GM21825 (cell line): ENCODE measurements at regions not wholly inside any gene's neighbourhood (a gene's known extent, or its start where the extent isn't known, plus 50 kb on each side); places are given as distances from the start of the nearest gene placed in this dataset.

Experiments
- ATAC-seq: cut with Tn5 transposase; IDR thresholded peaks from one replicate; pipeline ENCODE4 v1.9.1; 2021; ENCODE audit warnings: mild to moderate bottlenecking, moderate library complexity; ENCODE audit not compliant: unreplicated experiment

DNA sequence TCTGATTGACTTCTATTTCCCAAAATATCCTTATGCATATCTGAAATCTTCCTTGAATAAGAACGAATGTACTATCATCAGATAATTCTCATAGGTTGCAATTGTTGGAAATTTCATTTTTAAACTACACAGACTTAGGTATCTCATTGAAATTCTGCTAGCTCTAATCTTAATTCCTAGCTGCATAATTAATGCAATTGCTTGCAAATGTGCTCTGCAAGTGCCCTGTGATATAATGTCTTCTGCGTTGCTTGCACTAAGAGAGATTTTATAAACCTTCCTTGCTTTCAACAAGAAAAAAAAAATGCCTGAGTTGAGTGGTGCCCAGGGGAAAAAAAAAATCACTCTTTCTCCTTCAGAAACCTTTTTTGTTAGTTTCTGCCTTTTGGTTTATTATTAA lies 354.9 kb downstream of the TFAP2A start:
- no peak for ATAC-seq

DNA sequence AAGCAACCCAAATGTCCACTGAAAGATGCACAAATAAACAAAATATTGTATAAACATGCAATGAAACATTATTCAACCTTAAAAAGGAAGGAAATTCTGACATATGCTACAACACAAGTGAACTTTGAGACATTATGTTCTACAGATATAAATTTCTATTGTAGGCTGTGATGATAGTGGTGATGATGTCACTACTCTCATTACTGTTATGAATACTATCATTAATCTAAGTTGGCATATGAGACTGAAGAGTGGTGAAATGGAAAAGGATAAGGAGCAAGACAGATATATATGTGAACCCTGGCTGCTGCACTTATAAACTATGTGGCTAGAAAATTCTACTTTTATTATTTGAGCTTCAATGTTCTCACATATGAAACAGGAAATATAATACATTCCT lies 360.2 kb downstream of the TFAP2A start:
- ATAC-seq = no peak

DNA sequence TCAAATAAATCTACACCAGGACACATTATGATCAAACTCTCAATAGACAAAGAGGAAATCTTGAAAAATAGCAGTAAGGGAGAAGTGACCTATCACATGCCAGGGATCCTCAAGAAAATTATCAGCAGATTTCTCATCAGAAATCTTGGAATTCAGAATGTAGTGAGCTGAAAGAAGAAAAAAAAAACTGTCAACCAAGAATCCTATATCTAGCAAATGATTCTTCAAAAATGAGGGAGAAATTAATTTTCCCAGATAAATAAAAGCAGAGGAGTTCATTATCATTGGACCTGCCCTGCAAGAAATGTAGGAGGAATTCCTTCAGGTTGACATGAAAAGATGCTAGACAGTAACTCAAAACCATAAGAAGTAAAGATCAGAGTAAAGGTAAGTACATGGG lies 363.6 kb downstream of the TFAP2A start:
- ATAC-seq = no peak

DNA sequence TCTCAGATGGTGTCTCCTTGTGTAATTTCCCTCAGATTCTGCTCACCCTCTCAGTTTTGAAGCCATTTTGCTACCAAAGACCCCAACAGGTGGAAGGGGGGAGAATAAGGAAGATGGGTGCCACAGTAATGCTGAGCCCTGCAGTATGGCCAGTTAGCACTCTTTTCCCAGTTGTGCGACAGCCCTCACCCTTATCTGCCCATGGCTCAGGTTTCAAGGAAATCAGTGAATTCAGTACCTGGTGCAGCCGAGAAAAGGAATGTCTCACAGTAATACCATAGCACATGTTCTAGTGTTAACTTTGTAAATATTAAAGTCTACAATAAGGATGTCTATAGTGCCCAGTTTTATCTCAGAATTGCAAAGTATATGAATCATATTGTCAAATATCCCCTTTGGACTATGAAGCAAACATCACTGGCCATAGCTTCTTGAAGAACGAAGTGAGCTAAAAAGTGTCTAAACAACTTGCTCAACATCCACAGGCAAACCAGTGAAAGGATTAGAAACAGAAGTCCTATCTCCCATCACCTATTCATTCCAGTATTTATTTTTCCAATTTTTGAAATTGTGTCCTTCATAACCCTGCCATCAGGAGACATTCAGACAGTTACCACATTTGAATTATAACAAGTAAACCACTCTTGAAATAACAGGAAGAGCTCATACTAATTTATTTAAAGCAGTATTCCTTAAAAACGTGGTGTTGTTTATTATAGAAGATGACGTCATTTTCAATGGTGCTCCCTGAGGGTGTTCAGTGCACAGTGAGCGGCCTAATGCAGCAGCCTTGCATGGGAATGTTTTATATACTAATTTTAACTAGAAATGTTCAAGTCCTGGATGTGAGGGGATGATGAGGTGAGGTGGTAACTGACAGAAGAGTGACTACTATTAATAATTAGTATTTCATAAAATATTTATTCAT lies 366.2 kb downstream of the TFAP2A start:
- no peak for ATAC-seq

DNA sequence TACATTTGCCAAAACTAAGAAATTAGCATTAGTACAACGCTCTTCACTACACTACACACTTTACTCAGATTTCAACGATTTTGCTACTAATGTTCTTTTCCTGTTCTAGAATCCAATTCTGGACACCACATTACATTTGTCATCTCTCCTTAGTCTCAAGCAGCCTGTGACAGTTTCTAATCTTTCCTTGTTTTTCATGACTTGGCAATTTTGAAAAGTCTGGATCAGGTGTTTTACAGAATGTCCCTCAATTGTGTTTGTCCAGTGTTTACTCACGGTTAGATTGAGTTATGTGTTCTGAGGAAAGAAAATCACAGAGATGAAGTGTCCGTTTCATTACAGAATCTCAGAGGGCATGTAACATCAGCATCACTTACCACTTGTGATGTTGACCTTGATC lies 372.6 kb downstream of the TFAP2A start:
- ATAC-seq = no peak

DNA sequence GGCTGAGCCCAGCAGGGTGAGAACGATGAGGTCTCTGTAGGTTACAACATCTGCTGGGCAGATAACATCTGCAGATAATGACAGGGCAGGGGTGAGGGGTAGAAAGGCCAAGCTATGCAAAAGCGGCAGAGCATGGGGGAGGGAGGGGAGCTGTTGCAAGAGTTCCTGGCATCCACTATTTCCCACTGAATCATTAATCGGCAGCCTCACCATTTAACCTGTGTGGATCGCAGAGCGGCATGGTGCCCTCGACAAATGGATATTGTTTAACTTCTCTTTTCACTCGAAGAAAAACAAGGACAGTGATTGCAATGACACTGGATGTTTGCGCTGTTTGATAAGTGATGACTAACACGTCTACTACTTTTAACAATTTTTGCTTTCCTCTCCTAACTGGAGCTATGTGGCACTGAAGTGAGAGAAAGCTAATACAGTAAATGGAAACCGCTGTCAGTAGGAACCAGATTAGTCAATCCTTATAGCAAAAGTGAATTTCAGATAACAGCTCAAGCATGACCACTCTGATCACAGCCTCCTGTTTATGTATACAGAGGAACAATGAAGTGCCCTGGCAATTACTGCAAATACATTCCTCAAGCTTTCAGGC lies 381.5 kb downstream of the TFAP2A start:
- ATAC-seq = no peak

DNA sequence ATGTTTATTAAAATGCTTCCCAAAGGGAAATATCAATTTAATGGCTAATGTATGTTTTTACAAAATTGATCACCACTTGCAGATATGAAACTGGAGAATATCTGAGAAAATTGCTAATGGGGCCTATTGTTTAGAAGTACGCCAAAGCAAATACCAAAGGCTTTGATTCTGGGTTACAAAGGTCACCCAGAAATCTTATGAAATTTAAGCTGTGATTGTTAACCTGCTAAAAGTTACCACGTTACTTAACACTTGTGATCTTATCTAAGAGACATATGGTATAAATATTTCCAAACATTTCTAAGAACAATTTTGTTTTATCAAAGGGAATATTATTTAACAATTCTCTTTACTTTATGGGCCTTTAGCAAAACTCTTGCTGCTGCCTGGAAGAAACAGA lies 383.3 kb downstream of the TFAP2A start:
- ATAC-seq = no peak

DNA sequence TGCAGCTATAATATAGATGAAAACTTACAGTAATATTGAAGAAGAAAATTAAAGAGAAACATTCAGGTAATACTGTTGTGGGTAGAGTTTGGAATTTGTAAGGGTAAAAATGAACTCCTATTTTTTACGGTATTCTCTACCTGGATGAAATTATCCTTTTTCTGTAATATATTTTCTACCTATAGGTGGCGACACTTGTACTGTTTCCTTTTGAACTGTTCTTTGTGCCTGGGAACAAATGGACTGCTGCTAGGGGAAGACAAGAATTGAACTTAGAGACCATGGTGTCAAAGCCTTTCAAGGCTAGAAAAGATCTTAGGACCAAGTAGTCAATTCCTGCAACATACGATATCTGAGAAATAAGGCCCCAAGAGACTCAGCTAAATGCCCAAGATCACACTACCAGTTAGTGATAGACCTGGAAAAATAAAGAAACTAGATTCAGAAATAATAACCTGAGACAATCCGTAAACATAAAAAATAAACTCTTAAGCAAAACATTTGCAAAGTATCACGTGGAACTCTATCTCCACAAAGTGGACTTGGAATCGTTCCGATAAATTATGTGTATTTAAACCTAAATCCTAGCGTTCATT lies 383.8 kb downstream of the TFAP2A start:
- no peak for ATAC-seq

DNA sequence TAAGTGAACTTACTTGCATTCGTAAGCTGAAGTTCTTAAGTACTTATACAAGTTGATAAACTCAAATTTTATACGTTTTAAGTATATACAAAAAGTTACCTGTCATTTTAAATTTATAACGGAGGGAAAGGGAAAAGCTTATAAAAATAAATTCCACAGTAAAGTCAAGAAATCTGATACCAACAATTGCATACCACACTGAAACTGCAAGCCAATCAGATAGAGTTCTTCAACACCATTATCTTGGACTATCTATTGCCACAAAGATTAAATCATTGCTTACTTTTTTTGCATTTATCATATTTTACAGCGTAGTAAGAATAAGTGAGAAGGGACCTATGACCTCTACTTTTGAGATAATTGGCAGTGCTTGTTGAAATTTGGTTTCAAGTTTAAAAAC lies 386.7 kb downstream of the TFAP2A start:
- ATAC-seq = no peak

DNA sequence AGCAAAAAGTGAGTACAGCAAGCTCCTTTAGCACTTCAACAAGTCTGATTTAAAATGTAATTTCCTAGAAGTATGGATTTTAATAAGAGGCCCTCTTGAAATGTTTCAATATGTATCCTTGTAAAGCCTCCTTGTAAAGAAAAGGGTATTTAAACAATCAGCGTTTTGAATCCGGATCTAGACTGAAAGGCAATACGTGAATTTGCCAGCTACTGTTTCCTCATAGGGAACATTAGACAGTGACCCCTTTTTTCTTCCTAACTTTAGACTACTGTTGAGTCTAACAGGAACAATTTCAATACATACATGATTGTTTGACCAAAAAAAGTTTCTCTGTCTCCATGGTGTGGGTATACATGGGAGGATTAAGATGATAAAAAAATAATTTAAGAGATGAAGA lies 395.0 kb downstream of the TFAP2A start:
- no peak for ATAC-seq

DNA sequence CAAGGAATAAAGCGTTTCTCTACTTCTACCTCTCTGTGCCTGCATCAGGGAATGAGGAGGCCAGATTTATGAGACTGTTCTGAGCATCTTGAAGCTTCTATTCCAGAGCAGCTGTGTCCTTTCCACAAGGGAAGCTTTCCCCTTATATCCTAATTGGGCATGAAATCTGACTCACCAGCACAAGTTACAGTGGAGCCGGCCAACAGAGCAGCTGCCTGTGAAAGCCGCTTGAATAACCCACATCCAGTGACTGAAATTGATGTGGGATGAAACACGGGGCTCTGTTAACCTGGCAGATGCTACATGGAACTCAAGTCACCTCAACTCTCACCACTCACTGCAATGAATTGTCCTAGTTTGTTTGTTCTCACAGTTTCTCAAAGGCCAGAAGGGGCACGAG lies 400.3 kb downstream of the TFAP2A start:
- ATAC-seq = no peak

DNA sequence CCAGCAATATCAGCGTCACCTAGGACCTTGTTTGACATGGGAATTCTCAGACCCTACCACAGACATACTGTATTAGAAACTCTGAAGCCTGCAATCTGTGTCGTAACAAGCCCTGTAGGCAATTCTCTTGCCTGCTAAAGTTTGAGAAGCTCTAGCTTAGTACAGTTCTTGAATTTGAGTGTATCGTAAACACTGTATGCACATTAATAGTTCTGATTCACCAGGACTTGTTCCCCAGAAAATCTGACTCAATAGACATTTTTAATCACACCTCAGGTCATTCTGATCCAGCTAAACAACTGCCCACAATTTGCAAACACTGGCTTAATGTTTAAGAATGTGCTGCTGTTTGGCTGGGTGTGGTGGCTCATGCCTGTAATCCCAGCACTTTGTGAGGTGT lies 414.3 kb downstream of the TFAP2A start:
- ATAC-seq = no peak

DNA sequence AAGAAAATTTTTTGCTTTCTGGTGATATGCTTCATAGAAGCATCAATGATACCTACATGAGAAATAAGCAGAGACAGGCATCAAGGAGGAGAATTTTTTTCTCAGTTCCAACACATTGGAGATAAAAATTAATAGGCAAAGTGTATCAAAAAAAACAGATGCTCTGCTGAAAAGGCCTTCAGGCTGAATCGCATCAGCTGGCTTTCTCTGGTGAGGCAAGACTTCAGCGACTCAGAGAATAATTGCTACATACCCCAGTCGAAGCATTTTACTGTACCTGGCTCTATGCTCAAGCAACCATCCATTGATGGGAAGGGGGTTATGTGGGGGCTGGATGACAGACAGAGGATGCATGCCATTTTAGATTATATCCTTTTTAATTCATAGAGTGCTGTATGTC lies 415.1 kb downstream of the TFAP2A start:
- no peak for ATAC-seq

DNA sequence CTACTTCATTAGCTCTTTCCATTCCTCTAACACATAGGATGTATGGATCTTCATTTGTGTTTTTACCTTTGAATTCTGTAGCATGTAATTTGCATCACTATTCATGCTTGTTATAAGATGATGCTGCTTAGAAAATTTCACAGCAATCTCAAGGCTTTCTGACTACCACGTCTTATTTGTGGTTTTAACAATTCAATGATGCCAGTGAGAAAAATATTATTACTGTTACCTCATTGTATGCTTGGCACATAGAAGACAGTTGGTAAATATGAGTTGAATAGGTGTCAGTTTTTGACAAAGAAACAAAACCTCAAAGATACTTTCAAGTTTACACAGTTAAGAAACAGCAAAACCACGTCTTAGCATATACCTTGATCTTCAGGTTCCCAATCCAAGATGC lies 428.6 kb downstream of the TFAP2A start:
- no peak for ATAC-seq

DNA sequence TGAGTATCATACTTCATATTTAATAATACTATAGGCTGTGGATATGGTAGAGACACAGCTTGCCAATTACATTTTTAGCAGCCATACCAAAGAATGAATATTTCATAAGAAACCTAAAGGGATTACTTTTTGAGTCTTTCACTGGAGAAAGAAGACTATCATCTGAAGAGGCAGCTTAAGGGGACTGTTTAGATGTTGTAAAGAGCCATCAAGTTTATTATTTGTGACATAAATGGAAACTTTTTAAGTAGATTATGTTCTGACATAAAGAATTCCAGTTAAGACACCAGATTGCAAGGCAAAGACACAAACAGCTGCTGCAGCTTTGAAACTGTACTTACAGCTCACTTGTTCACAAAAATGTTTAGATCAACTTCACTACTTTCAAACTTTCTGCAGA lies 429.4 kb downstream of the TFAP2A start:
- ATAC-seq = no peak

DNA sequence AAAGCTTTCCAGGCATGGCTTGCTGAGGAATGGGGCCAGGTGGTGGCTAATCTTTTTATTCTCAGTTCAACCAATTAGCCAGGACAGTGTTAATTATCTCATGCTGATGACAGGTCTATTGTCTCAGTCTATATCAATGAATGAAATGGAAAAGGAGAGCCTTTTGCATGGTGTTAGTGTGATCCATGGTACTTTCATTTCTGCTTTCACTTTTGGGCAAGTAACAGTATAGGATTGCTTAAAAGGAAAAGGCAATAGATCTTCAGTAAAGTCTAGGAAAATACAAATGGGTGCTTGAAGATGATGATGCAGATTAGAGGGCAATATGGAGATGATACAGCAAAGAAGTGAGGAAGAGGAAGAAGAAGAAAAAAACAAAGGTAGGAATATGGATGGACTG lies 430.3 kb downstream of the TFAP2A start:
- ATAC-seq = no peak

DNA sequence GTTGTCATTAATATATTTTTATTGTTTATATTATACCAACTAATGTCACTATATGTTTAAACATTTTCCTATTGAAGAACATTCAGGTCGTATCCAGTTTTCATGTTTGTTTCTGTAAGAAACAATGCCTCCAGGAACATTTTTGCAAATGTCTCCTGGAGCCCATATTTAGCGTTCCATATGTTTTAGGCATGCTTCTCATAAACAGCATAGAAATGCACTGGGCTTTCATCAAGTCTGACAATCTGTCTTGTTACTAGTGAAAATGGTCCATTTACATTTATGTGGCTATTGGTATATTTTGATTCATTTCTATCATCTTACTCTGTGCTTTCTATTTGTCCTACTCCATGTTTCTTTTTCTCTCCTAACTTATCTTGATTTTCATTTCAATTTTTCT lies 431.7 kb downstream of the TFAP2A start:
- no peak for ATAC-seq

DNA sequence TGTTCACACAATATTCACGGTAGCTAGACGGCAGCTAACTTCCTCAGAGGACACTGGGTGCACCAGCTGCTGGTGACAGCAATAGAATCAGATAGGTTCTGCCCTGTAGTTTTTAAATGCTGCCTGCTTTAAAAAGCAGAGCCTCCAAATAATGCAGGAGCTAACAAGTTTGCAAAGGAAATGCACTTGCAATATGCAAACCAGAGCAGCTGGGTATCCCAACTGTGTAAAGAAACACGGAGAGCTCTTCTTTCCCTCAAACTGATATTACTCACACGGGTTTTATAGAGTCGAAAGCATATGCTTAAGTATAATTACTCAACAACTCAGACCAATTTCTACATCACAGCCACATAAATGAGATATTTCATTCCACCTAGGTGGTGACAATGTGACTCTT lies 432.7 kb downstream of the TFAP2A start:
- ATAC-seq = no peak

DNA sequence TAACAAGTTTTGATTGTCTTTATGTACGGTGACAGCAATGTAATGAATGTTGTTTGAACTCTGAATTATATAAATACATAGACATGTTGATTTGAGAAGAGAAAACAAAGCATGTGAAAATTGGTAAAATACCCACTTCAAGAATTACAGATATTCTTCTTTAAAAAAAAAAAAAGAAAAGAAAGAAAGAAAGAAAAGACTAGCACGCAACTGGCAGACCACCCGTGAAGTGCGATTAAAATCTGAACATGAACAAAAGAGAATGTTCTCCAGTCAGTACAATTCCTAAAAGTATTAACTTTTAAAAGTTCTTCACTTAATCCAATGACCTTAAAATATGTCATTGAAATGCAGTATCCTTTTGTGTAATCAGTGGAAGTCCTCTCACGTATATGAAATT lies 434.9 kb downstream of the TFAP2A start:
- no peak for ATAC-seq

DNA sequence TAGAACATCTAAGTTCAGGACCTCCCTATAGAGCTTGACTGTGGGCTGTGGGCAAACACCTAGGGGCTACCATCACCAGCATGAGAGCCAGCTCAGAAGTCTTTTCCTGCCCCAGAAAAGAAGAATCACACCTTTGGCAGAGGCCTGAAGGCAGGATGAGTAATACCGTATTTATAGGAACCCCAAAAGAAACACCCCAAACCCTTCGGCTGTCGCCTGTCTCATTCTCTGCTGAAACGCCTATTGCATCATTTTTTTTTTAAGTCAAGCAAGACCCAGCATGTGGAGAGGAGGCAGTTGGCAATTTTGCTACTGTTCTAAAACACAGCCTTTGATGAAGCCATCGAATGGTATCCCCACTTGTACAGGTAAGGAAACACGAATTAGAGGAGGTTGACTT lies 436.4 kb downstream of the TFAP2A start:
- ATAC-seq = no peak

DNA sequence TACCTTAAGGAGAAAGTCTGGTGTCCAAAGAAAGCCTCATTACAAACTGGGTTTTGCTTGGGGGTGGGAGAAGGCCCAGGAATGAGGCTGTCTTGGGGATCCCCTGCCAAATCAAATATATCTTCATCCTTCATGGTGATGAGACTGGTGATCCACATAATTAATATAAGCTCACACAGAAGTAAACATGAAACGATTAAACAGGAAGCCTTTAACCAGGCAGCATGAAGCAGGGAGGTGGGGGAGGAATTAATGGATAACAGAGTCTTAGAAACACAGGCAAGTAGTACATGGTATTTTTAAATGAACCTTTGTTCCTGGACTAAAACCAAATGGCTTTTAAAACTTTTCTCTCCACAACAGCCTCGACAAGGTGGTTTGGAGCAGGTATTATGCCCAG lies 437.5 kb downstream of the TFAP2A start:
- ATAC-seq = no peak

DNA sequence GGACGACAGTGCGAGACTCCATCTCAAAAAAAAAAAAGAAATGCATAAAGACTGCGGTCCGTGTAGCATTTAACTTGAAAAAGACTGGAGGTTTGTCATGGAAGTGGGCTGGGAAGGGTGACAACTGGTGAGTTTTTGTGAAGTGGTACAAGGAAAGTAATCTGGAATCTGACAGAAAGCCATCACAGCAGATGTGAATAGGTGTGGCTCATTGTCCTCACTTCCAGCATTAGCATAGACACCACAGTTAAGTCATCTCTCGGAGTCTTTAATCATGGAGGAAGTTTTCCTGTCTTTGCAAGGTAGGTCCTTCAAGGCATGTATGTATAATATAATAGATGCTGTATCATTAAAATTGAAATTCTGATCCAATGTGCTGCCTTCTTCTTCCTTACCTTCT lies 453.2 kb downstream of the TFAP2A start:
- ATAC-seq = no peak
